PC-9 (cell line): ENCODE measurements at regions not wholly inside any gene's neighbourhood (a gene's known extent, or its start where the extent isn't known, plus 50 kb on each side); places are given as distances from the start of the nearest gene placed in this dataset.

Experiments used
- EZH2 ChIP-seq: fragments of 200-600 bp; sonication (generic); IDR thresholded peaks from 2 replicates; pipeline ENCODE4 v1.8.0; 2017; ENCODE audit warnings: antibody characterized with exemption, low read depth
- TF ChIP-seq, protein P1 (sequence below): fragments of 200-600 bp; sonication (generic); conservative IDR thresholded peaks from 2 replicates; pipeline ENCODE4 v1.6.1; 2017; ENCODE audit warnings: mixed run types, antibody characterized with exemption, mild to moderate bottlenecking, moderate library complexity

DNA sequence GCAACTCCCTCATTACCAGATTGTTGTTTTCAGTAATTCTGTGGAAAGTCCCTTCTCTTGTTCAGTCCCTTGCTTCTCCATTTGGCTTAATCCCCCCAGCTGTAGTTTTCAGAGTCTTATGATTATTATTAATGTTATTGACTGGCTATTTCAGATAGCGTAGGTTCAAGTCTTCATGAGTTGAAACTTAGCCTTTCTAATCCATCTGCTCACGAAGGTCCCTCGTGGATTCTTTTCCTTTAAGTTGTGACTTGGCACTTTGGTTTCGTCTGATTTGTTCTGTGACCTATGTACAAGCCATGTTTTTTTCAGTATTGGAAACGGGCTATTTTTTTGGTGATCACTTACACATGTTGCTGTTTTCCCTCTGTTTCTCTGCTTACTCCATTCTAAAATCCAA lies 260.3 kb downstream of the TMEM167A start:
- TF ChIP-seq, protein P1, sequence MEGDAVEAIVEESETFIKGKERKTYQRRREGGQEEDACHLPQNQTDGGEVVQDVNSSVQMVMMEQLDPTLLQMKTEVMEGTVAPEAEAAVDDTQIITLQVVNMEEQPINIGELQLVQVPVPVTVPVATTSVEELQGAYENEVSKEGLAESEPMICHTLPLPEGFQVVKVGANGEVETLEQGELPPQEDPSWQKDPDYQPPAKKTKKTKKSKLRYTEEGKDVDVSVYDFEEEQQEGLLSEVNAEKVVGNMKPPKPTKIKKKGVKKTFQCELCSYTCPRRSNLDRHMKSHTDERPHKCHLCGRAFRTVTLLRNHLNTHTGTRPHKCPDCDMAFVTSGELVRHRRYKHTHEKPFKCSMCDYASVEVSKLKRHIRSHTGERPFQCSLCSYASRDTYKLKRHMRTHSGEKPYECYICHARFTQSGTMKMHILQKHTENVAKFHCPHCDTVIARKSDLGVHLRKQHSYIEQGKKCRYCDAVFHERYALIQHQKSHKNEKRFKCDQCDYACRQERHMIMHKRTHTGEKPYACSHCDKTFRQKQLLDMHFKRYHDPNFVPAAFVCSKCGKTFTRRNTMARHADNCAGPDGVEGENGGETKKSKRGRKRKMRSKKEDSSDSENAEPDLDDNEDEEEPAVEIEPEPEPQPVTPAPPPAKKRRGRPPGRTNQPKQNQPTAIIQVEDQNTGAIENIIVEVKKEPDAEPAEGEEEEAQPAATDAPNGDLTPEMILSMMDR, result no peak
- TF ChIP-seq EZH2, result no peak
